LNCaP clone FGC (cell line): ENCODE measurements at regions not wholly inside any gene's neighbourhood (a gene's known extent, or its start where the extent isn't known, plus 50 kb on each side); places are given as distances from the start of the nearest gene placed in this dataset.

Experiments
- DNase-seq: peaks from one replicate; pipeline ENCODE4 v3.0.0-alpha.2; 2011; ENCODE audit warnings: low read depth
- H3K4me3 ChIP-seq: 2 replicates; pipeline ENCODE4 v1.5.1; 2011; ENCODE audit warnings: mild to moderate bottlenecking, low read depth, low read length, control low read depth
- TF ChIP-seq, protein P1 (sequence below): IDR thresholded peaks from 2 replicates; pipeline ENCODE4 v1.5.1; 2012; ENCODE audit warnings: mild to moderate bottlenecking; ENCODE audit not compliant: control insufficient read depth, insufficient read depth; ENCODE audit errors: extremely low read depth

- no peak for DNase-seq
- H3K4me3 ChIP-seq: no peak overlapping the region
- TF ChIP-seq, protein P1, sequence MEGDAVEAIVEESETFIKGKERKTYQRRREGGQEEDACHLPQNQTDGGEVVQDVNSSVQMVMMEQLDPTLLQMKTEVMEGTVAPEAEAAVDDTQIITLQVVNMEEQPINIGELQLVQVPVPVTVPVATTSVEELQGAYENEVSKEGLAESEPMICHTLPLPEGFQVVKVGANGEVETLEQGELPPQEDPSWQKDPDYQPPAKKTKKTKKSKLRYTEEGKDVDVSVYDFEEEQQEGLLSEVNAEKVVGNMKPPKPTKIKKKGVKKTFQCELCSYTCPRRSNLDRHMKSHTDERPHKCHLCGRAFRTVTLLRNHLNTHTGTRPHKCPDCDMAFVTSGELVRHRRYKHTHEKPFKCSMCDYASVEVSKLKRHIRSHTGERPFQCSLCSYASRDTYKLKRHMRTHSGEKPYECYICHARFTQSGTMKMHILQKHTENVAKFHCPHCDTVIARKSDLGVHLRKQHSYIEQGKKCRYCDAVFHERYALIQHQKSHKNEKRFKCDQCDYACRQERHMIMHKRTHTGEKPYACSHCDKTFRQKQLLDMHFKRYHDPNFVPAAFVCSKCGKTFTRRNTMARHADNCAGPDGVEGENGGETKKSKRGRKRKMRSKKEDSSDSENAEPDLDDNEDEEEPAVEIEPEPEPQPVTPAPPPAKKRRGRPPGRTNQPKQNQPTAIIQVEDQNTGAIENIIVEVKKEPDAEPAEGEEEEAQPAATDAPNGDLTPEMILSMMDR: no peak
Observed at GRCh38 chr1:56345831-56346230, 233.5 kb downstream of the PLPP3 start.

- TF ChIP-seq, protein P1: no peak
- no peak overlapping the region for H3K4me3 ChIP-seq
- DNase-seq: no peak
Observed at GRCh38 chr1:56340977-56341376, 238.4 kb downstream of the PLPP3 start.

GRCh38 chr1:56339786-56340465 lies 239.4 kb downstream of the PLPP3 start:
- DNase-seq: no peak
- TF ChIP-seq, protein P1: no peak
- H3K4me3 ChIP-seq: no peak overlapping the region

- no peak overlapping the region for H3K4me3 ChIP-seq
- TF ChIP-seq, protein P1: no peak
- no peak for DNase-seq
Observed at GRCh38 chr1:56339093-56339492, 240.3 kb downstream of the PLPP3 start.

GRCh38 chr1:56336982-56337381 lies 242.4 kb downstream of the PLPP3 start:
- H3K4me3 ChIP-seq: no peak overlapping the region
- TF ChIP-seq, protein P1: no peak
- no peak for DNase-seq

GRCh38 chr1:56335394-56335793 lies 244.0 kb downstream of the PLPP3 start:
- H3K4me3 ChIP-seq: no peak overlapping the region
- no peak for DNase-seq
- TF ChIP-seq, protein P1: no peak

- DNase-seq: no peak
- no peak overlapping the region for H3K4me3 ChIP-seq
- TF ChIP-seq, protein P1: no peak
Observed at GRCh38 chr1:56334047-56334446, 245.3 kb downstream of the PLPP3 start.
